ENCODE measurements at regions not wholly inside any gene's neighbourhood (a gene's known extent, or its start where the extent isn't known, plus 50 kb on each side); places are given as distances from the start of the nearest gene placed in this dataset.

- Histone ChIP-seq H3K9ac (ENCODE audit: low read length) (no peak overlapping the region), H3K27ac (ENCODE audit: low read depth, low read length) (no peak overlapping the region), H3F3A (ENCODE audit: insufficient read depth) (no peaks in the 10 kb centered on the region), H3K9me3 (ENCODE audit: insufficient read depth, low read length) (no peaks in the 10 kb centered on the region), H3K9me2 (replicated peaks; ENCODE audit: insufficient read depth, low read length) (no peaks in the 10 kb centered on the region), H3K4me2 (ENCODE audit: low read depth, low read length, poor library complexity, severe bottlenecking) (no peak overlapping the region), H3K79me2 (ENCODE audit: insufficient read depth, low read length) (no peaks in the 10 kb centered on the region), H4K20me1 (ENCODE audit: low read depth, low read length) (no peaks in the 10 kb centered on the region), H3K27me3 (ENCODE audit: low read length) (no peaks in the 10 kb centered on the region), H2AFZ (ENCODE audit: low read depth, low read length, severe bottlenecking) (no peak overlapping the region), H3K36me3 (ENCODE audit: low read length) (no peaks in the 10 kb centered on the region), H3K4me3 (ENCODE audit: insufficient read depth, low read length, poor library complexity, severe bottlenecking) (no peak overlapping the region)
- TF ChIP-seq EZH2phosphoT487 (conservative IDR thresholded peaks at IDR 0.05; ENCODE audit: low read length) (no peak), CTCF (IDR thresholded peaks at IDR 0.05; ENCODE audit: insufficient read depth, low read length, poor library complexity, severe bottlenecking) (no peak)
Observed at GRCh38 chr5:158634714-158635113, 465.0 kb downstream of the EBF1 start.

- Histone ChIP-seq H3K4me2 (ENCODE audit: low read depth, low read length, poor library complexity, severe bottlenecking) (no peak overlapping the region), H2AFZ (ENCODE audit: low read depth, low read length, severe bottlenecking) (no peak overlapping the region), H3K4me3 (ENCODE audit: insufficient read depth, low read length, poor library complexity, severe bottlenecking) (no peak overlapping the region), H3K9ac (ENCODE audit: low read length) (no peak overlapping the region), H3K79me2 (ENCODE audit: insufficient read depth, low read length) (no peaks in the 10 kb centered on the region), H3F3A (ENCODE audit: insufficient read depth) (no peaks in the 10 kb centered on the region), H3K27ac (ENCODE audit: low read depth, low read length) (no peak overlapping the region), H4K20me1 (ENCODE audit: low read depth, low read length) (no peaks in the 10 kb centered on the region), H3K9me2 (replicated peaks; ENCODE audit: insufficient read depth, low read length) (no peaks in the 10 kb centered on the region), H3K27me3 (ENCODE audit: low read length) (no peaks in the 10 kb centered on the region), H3K36me3 (ENCODE audit: low read length) (no peaks in the 10 kb centered on the region), H3K9me3 (ENCODE audit: insufficient read depth, low read length) (no peaks in the 10 kb centered on the region)
- no peak for TF ChIP-seq EZH2phosphoT487 (conservative IDR thresholded peaks at IDR 0.05; ENCODE audit: low read length)
- TF ChIP-seq CTCF (IDR thresholded peaks at IDR 0.05; ENCODE audit: insufficient read depth, low read length, poor library complexity, severe bottlenecking) = no peak
Observed at GRCh38 chr5:158629591-158630312, 470.0 kb downstream of the EBF1 start.

DNA sequence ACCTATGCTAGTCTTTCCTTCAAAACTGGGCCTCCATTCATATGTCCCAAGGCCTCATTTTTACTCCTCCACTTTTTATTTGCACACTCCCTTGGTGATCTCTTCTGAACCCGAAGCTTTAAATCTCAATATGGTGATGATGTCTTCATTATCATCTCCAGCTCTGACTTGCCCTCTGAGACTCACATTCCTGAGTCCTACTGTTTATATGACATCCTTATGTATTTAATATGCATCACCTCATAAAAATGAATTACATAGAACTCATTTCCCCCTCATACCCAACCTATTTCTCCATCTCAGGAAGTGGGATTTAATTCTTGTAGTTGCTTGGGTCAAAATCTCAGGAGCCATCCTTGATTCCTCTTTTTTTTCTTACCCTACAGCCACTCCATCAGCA, 473.0 kb downstream of the EBF1 start:
- no peaks in the 10 kb centered on the region for H3K36me3 ChIP-seq (ENCODE audit: low read length)
- H3K79me2 ChIP-seq (ENCODE audit: insufficient read depth, low read length) = no peaks in the 10 kb centered on the region
- no peaks in the 10 kb centered on the region for H4K20me1 ChIP-seq (ENCODE audit: low read depth, low read length)
- H3K27ac ChIP-seq (ENCODE audit: low read depth, low read length) = no peak overlapping the region
- no peak overlapping the region for H3K4me3 ChIP-seq (ENCODE audit: insufficient read depth, low read length, poor library complexity, severe bottlenecking)
- no peak overlapping the region for H3K9ac ChIP-seq (ENCODE audit: low read length)
- no peaks in the 10 kb centered on the region for H3K9me2 ChIP-seq (replicated peaks; ENCODE audit: insufficient read depth, low read length)
- no peak overlapping the region for H3K4me2 ChIP-seq (ENCODE audit: low read depth, low read length, poor library complexity, severe bottlenecking)
- no peaks in the 10 kb centered on the region for H3F3A ChIP-seq (ENCODE audit: insufficient read depth)
- no peaks in the 10 kb centered on the region for H3K9me3 ChIP-seq (ENCODE audit: insufficient read depth, low read length)
- H3K27me3 ChIP-seq (ENCODE audit: low read length) = no peaks in the 10 kb centered on the region
- TF ChIP-seq EZH2phosphoT487 (conservative IDR thresholded peaks at IDR 0.05; ENCODE audit: low read length) (no peak), CTCF (IDR thresholded peaks at IDR 0.05; ENCODE audit: insufficient read depth, low read length, poor library complexity, severe bottlenecking) (no peak)
- no peak overlapping the region for H2AFZ ChIP-seq (ENCODE audit: low read depth, low read length, severe bottlenecking)

All from SU-DHL-6 (cell line).